GM21367 (cell line): ENCODE measurements at regions not wholly inside any gene's neighbourhood (a gene's known extent, or its start where the extent isn't known, plus 50 kb on each side); places are given as distances from the start of the nearest gene placed in this dataset.

Source experiments
- ATAC-seq: cut with Tn5 transposase; IDR thresholded peaks from one replicate; pipeline ENCODE4 v1.9.1; 2021; ENCODE audit not compliant: unreplicated experiment

DNA sequence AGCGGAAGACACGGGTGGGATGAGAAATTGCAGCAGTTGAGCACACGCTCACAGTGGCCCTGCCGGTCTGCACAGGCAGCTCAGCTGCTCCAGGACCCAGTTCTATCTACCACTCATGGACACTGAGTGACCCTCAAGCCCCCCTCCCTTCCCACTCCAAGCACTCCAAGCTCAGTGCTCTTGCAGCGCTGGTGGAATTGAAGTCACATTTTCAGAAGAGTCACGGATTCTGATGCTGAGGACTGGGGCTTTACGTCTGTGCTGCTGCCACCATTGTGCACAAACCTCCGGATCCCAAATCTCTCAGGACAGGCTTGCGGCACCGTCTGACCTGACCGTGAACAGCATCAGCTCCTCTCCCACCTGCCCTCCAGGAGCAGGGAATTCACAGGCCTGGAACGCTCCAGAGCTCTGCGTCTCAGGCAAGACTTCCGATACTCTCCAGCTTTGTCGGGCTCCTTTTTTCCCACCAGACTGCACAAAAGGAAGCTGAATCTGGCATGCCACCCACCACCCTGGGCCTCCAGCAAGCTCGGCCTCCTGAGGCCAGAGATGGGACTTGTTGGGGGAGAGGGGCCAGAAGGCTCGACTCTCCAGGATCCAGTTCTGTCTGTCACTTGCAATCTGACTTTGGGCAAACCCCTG is 213.1 kb upstream of the RTL1 start:
- ATAC-seq: no peak

DNA sequence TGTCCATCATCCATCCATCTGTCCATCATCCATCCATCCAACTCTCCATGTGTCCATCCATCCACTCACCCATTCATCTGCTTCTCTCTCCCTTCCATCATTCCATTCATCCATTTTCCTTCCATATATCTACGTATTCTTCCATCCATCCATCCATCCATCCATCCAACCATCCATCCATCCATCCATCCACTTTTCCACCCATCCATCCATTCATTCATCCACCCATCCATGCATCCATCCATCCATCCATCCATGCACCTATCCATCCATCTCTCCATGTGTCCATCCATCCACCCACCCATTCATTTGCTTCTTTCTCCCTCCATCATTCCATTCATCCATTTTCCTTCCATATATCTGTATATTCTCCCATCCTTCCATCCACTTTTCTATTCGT is 214.0 kb upstream of the RTL1 start:
- ATAC-seq: no peak

GRCh38 chr14:101118233-101118632 is 214.7 kb upstream of the RTL1 start:
- ATAC-seq: no peak

DNA sequence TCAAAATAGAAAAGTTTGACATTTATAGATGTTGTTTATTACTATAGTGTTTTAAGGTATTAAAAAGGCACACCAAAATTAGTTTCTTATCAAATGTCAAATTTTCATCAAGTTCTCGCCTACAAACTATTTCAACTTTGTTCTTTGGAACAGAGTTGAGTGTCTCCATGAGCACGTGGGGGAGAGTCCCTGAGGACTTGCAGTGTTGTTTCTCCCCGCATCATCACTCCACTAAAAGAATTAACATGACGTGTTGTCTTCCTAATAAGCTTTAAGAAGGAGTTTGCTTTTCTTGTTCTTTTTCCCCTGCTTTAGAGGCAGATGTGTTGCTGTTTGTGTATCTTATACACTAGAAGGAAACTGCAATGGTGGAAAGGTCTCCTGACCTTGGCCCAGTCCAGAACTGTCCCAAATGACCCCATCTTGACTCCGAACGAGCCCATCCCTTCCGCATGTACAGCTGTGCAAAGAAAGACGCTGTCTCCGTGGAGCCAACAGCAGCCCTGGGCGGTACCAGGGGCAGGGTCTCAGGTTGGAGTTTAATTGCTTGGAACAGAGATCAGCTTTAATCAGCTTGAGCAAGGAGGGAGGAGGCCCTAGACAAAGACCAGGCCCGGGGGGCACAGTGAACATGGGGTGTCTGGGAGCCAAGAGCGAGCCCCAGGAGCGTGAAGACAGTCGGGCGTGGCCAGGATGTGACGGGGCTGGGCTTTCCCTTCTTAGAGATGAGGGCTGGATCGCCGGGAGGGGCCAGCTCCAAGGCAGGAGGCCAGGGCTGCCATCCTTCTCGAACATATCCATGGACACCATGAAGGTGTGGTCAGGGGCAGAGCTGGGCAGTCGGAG is 215.4 kb upstream of the RTL1 start:
- ATAC-seq: no peak

DNA sequence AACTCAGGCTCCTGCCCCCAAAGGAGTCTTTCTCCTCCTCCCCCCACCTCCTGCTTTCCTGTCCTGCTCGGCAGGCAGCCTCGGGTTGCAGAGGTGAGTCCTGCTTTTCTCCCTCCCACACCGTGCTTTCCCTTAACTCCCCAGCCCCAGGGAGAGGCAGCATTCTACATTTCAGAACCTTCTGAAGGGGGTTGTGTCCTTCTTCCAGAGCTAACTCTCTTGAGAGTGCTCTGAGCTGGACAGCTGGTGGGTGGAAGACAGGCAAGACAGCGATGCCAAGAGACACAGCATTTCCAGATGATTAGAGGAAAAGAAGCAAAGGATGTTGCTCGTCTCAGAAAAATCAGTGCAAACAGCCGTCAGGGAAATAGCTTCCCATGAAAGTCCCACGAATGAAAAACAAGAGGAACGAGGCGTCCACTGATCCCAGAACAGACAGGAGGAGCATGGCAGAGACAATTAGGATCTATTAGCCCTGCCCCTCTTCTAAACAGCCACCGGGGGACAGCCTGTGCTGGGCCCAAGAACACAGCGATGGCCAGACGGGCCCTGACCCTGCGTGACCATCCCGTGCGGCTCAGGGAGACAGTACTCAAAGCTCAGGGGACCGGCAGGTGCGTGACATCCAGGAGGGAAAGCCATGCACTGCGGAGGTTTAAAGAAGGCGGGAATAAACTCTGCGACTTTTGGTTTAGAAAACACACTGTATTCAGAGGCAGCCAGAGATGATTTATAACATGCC is 216.5 kb upstream of the RTL1 start:
- ATAC-seq: no peak

DNA sequence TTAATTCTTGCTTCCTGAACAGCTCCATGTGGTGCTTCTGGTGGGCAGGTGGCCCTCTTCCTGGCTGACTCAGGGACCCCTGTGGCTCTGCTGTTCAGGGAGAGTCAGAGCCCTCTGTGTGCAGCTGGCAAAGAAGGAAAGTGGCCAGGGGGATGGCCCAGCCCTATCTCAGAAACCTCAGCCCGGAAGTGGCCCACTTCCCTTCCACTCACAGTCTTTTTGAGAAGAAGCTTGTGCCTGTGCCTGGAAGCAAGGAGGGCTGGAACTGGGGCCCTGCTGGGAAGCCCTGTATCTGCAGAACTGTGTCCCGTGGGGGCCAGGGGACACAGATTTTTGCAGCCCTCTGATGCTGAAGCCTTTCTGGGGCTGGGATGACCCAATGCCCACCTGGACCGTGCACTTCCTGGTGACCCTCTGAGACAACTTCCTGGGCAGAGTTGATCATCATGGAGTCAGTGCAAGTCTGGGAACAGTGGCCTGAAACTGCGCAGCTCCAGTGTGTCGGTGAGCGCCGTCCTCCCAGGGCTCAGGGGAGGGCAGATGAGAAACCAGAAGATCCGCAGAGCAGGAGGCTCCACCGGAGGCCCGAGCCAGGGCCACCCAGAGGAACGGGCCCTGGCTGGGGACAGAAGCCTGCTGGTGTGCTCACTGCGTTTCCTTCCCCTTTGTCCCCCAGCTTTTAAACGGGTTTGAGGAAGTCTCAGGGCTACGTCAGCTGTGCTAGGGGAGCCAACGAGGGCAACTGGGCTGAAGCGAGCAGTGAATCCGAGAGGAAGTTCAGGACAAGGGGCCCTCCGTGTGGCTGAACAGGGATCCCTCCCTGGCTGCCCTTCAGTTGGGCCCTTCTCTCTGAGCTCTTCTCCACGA is 217.4 kb upstream of the RTL1 start:
- peak; percentile 71 for ATAC-seq

DNA sequence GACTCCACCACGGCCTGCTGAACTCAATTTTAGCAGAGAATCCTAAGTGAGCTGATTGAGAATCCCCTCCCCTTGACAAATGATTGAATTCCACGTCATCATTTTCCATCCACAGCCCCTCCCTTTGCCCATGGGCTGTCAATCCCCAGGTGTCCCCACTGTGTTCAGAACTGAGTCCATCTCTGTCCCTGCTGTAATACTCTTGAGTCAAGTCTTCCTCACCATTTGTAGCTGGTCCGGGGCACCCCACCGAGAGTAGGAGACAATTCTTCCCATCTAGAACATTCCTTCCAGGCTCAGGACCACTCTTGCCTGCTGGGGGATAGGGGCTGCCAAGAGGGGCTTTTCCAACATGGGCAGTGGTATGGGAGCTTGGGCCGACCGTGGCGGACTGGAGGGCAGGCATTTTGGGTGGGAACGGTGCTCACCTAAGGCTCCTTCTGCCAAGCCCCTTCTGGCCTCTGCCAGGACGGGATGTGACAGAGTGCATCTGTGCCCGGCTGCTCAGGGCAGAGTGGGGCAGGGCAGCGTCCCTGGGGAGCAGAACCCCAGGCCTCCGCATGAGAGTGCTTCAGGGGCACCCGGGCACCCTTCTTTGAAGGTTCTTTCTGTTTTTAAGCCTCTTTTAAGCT is 218.1 kb upstream of the RTL1 start:
- ATAC-seq: peak; percentile 17

DNA sequence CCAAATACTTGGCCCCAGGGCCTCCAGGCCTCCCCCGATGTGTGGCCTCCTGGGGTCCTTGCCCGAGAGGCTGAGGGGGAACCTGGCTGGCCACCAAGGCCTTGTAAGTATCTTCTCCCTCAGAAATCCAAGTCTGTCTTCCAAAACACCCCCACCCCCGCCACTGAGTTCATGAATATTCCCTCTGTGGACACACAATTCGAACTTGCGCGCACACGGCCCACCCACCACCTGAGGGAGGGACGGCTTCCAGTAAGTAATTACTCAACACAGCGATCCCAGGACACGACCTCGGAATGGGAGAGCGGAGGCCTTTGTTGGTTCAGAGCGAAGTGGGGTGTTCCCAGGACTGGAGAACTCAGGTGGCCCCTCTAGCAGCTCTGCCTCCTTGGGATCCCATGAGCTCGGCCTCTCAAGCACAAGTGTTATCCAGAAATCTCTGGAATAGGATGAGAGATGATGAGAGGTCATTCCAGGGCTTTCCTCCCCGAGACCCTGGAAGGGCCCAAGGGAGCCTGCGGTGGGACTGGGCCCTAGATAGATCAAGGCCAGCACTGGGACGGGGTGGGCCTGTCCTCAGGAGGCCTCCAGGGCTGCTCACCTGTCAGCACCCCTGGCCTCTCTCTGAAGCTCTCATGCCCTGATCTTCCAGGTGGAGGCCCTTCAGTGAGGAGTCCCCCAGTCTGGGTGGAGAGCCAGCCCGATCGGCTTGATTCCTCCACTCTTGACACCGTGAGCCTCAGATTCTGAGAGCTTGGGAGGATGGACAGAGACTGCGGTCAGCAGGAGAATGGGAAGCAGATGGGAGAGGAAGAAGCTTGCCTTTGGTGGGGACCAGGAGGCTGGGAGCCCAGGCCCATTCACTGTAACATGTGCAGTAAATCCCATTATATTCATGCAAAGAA is 219.0 kb upstream of the RTL1 start:
- no peak for ATAC-seq

DNA sequence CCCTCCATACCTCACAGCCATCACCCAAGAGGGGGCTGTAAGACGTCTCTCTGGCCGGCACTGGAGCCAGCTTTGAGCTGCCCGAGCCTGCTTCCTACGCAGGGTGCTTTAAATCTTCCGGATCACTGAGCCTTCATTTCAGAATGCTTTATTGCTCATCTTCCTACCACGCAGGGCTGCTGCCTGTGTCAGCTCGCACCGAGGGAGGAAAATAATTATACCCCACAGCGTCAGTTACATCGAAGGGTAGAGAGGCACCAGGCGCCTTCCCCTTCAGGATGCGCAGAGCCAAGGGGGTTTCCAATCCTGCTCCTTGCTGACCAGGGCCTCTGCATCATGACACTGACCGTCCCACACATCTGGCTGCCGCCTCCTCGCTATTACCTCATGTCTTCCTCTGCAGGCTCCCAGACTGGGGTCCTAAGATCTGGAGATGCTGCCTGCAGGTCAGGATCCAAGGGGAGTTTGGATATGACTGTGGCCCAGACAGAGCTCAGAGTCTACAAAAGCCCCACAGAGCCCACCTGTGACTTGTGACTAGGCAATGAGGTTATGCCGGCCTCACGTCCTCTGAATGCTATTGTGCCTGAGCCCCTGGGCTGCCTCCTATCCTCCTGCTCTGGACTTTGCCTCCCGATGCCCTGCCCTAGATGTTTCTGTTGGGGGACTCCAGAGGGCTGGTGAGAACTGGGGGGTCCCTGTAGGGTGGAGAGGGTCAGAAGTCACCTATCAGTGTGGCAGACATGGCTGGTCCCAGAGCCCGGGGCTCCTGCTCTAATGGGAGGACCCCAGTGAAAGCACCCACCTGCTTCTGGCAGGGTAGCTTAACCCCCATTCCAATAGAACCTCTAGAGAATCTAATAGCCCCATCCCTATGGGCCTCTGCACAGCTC is 220.3 kb upstream of the RTL1 start:
- ATAC-seq: no peak

- no peak for ATAC-seq
These were observed 221.3 kb upstream of the RTL1 start for GRCh38 chr14:101124815-101125214.

- no peak for ATAC-seq
These were observed 221.8 kb upstream of the RTL1 start for GRCh38 chr14:101125313-101125712.

- ATAC-seq: no peak
These were observed 222.5 kb upstream of the RTL1 start for GRCh38 chr14:101125719-101126651.

DNA sequence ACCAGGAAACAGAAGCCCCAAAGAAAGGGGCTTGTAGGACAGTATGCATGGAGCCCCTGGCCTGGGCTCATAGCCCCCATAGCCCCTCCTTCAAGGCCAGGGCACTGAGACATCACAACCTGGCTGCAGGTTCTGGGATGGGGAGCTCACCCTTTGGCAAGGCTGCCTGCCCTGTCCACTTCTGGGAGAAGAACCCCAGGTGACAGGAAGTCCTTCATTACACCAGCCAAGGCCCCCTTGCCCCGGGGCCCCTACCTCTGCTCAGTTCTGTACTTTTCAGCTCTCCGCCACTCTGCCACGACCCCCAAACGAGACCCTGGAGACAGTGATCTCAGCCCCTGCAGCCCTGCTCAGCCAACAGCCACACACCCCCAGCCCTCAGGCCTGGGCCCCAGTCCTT is 223.2 kb upstream of the RTL1 start:
- ATAC-seq: no peak

GRCh38 chr14:101127224-101127623 is 223.7 kb upstream of the RTL1 start:
- no peak for ATAC-seq

GRCh38 chr14:101128478-101129321 is 225.2 kb upstream of the RTL1 start:
- no peak for ATAC-seq

- ATAC-seq: no peak
These were observed 226.1 kb upstream of the RTL1 start for GRCh38 chr14:101129521-101130167.
